ENCODE measurements at regions not wholly inside any gene's neighbourhood (a gene's known extent, or its start where the extent isn't known, plus 50 kb on each side); places are given as distances from the start of the nearest gene placed in this dataset.

DNA sequence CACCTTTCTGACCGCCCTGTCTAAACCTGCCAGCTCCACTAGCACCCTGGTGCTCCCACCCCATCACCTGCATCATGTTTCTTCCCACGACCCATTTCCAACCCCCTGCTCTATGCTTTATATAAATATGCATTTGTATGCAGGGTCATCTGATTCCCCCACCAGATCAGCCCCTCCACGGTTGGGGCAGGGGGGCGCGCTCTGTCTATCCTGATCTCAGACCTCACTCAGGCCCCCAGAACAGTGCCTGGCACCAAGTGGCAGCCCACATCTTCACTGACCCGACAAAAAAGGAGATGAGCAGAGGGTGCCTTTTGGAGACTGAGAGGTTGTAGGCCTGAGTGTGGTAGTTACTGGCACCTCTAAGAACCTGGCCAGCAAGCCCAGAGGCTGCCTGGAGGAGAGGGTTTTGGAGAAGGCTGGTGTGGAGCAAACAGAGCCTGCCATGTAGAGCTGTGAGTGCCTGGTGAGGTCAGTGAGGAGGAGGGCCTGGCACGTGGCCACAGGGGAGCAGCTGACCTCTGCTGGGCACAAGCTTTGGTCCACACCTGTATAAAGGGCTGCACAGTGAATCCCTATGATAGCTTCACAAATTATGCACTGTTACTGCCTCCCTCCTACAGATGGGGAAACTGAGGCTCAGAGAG lies 86.3 kb upstream of the RTL6 start:
- no peak for TF ChIP-seq EZH2 (IDR thresholded peaks at IDR 0.05)
- no peak for TF ChIP-seq POLR2AphosphoS5 (IDR thresholded peaks at IDR 0.05; ENCODE audit: borderline replicate concordance, low read depth, low read length)
- TF ChIP-seq FOXP2 (optimal IDR thresholded peaks at IDR 0.05; ENCODE audit: control extremely low read depth, extremely low read length, insufficient read depth): no peak
